HG03442 (cell line): ENCODE measurements at regions not wholly inside any gene's neighbourhood (a gene's known extent, or its start where the extent isn't known, plus 50 kb on each side); places are given as distances from the start of the nearest gene placed in this dataset.
A peak's percentile ranks its signal among the peaks of the same experiment; 100 is the strongest.

Experiments used
- ATAC-seq: cut with Tn5 transposase; IDR thresholded peaks from one replicate; pipeline ENCODE4 v1.9.1; 2021; ENCODE audit warnings: mild to moderate bottlenecking, moderate library complexity; ENCODE audit not compliant: unreplicated experiment

DNA sequence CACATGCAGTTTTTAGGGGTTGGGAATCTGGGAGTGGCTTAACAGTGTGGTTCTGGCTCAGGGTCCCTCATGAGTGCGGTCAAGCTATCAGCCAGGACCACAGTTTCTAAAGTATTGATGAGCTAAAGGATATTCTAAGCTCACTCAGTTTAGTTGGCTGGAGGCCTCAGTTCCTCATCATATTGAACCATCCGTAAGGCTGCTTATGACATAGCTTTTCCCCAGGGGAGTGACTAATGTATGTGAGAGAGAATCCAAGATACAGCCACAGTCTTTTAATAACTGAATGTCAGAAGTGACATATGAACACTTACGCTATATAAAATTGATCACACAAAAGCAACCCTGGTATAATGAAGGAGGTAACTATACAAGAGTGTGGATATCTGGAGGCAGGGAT is 245.3 kb downstream of the POLR1F start:
- ATAC-seq = no peak

DNA sequence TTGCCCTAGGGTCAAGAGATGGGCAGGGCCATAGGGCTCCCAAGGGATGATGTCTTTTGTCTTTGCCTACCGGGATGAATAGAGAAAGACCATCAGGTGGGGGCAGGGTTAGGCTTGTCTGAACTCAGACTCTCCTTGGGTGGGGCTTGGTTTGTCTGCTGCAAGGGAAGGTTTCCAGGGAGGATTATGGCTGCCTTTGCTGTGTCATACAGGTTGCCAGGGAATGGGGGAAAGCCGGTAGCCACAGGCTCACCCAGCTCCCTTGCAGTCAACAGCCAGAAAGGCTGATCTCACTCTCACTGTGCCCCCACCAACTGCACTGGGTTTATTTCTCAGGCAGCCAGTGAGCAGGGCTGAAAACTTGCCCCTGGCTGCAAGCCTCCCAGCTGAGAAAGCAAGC is 253.2 kb downstream of the POLR1F start:
- no peak for ATAC-seq

DNA sequence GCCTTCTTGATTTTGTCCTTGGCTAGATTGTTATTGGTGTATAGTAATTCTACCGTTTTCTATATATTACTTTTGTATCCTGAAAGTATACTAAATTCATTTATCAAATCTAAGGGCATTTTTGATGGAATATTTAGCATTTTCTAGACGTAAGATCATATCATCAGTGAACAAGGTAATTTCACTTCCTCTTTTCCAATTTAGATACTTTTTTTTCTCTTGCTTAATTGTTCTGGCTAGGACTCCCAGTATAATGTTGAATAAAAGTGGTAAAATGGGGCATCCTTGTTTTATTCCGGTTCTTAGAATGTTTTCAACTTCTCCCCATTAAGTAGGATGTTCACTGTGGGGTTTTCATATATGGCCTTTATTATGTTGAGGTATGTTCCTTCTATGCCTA is 260.7 kb downstream of the POLR1F start:
- no peak for ATAC-seq

GRCh38 chr7:19442016-19442785 is 266.6 kb downstream of the POLR1F start:
- peak; percentile 54 for ATAC-seq

DNA sequence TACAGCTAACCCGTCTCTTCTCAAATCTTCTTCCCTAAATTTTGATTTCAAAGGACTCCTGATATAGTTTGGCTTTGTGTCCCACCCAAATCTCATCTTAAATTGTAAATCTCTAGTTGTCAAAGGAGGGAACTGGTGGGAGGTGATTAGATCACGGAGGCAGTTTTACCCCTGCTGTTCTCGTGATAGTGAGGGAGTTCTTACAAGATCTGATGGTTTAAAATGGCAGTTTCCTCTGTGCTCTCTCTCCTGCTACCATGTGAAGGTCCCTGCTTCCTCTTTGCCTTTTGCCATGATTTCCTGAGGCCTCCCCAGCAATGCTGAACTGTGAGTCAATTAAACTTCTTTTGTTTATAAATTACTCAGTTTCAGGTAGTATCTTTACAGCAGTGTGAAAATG is 269.3 kb downstream of the POLR1F start:
- ATAC-seq = no peak

- no peak for ATAC-seq
Measured at GRCh38 chr7:19437446-19437845, 271.4 kb downstream of the POLR1F start.

GRCh38 chr7:19427944-19428343 is 280.9 kb downstream of the POLR1F start:
- ATAC-seq = no peak

GRCh38 chr7:19421861-19422260 is 276.6 kb upstream of the FERD3L start:
- ATAC-seq = no peak

- no peak for ATAC-seq
Measured at GRCh38 chr7:19417231-19417630, 272.0 kb upstream of the FERD3L start.

DNA sequence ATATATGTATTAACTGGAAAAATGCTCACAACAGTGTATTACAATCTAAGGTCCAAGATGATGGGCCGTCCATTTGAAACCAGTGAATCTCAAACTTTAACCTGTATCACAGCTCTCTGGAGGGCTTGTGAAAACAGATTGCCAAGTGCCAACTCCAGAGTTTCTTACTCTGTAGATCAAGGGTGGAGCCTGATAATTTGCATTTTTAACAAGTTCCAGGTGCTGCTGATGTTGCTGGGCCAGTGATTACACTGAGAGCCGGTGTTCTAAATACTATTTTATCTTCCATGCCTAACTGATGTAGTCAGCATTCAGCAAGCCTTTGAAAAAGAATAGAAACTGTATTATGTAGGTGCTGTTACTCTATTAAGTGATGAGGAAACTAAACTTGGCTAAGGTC is 269.9 kb upstream of the FERD3L start:
- ATAC-seq = no peak

DNA sequence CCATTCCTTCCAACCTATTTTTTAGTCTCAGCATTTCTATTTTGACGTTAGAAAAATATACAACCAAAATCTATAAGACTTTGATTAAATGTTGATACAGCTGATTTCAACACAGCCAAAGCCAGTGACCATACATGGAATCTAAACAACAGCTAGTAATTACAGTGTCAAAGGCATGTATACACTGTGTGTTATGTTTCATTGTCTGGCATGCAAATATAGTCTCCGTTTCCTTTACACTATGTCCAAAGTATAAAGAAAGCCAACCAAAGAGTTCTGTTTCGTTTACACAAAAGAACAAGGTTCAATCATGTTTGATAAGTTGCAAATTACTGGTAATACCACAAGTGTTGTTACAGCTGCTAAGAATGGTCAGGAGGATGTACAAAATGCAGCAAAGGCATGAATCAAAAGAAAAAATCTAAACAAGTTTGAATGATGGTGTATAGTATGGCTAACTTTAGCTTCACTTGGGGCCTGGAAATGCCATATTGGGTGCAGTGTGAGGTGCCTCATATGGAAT is 268.3 kb upstream of the FERD3L start:
- no peak for ATAC-seq

DNA sequence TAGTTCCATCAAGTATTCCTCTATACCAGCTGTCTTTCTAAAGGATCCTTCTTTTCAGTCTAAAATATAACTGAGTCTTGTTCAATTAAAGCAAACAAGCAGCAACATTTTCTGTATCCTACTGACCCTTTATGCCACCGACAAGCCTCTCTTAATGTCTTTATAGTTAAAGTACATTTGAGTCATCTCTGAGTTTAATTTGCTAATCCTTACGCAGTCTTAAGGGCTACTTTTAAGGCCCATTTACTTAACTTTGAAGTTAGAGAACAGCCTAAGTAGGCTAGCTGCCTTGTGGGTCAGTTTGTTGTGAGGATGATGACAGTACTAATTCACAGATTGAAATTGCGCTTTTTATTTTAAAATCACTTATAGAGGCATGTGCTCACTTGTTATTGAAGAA is 265.5 kb upstream of the FERD3L start:
- ATAC-seq = no peak

DNA sequence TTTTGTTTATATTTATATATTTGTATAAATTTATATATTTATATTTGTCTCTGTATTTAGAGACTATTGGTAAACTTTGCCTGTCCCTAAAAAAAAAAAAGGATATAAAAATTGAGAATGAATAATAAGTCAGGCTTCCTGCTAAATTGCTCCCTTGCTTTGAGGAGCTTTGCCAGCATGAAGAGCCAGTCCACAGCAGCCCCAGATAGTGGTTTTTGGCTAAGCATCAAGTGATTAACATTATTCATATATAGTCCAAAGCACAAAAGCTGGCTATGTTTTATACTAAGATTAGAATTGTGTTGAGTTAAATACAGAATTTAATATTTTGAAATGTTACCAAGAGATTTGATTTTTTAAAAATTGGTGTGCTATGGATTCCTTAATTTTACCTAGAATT is 264.9 kb upstream of the FERD3L start:
- no peak for ATAC-seq

- ATAC-seq = no peak
Measured at GRCh38 chr7:19408706-19409220, 263.5 kb upstream of the FERD3L start.

DNA sequence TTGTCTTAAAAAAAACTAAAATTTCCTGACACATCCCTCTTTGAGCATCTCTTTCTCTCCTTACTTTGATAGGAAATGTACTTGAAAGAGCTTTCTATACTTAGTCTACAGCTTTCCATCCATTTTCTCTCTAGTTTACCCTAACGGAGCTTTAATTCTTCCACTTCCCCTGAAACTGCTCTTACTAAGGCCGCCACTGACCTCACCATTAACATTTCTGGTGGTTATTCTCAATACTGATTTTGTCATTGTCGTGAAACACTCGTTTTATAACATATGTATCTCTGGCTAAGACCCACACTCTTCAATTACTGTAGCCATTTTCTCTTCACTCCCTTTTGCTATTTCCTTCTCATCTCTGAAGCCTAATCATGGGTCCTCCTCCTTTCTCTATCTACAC is 262.0 kb upstream of the FERD3L start:
- peak; percentile 69 for ATAC-seq

- no peak for ATAC-seq
Measured at GRCh38 chr7:19405541-19405940, 260.3 kb upstream of the FERD3L start.

- ATAC-seq = no peak
Measured at GRCh38 chr7:19404912-19405329, 259.7 kb upstream of the FERD3L start.

GRCh38 chr7:19403691-19404090 is 258.5 kb upstream of the FERD3L start:
- no peak for ATAC-seq

- no peak for ATAC-seq
Measured at GRCh38 chr7:19401461-19401860, 256.2 kb upstream of the FERD3L start.

GRCh38 chr7:19400758-19401254 is 255.6 kb upstream of the FERD3L start:
- no peak for ATAC-seq

DNA sequence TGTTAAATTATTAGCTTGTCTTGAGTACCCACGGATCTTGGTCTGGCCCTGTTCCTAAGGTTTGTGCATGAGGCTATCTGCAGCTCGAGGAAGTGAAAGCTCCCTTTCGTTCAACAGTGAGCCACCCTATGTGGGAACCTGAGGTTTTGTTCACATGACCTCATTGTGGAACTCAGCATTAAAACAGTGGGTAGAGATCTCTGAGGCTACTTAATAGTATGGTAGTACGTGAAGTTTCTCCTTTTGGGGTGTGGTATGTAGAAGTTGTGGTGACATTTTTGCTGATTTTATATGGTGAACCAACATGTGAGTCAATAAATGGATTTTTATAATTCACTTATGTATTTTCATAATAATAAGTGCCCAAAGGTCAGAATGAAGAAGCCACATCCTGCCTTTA is 252.7 kb upstream of the FERD3L start:
- peak; percentile 89 for ATAC-seq

DNA sequence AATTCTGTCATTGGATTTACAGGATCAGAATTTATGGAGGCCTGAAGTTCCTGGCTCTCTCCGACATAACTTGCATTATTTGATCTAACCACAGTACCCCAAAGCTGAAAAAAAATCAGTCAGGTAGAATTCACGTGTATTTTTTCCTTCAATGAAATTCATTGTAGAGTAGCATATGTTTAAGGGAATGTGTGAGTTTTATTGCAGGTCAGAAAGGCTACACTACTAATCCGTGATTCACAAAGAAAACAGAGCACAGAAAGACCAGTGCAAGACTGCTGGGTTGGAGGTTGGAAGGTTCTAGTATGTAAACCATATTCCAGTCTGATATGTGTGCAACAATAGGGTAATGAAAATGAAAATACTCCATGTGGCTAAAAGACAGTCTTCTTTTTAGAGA is 247.0 kb upstream of the FERD3L start:
- ATAC-seq = no peak
